K562 (cell line): ENCODE measurements at regions not wholly inside any gene's neighbourhood (a gene's known extent, or its start where the extent isn't known, plus 50 kb on each side); places are given as distances from the start of the nearest gene placed in this dataset.
A peak's percentile ranks its signal among the peaks of the same experiment; 100 is the strongest.

Experiments used
- ATAC-seq: fragments of 200-7000 bp; cut with Tn5 transposase; 3 replicates; pipeline ENCODE4 v1.9.1; 2020; ENCODE audit warnings: moderate library complexity
- BruUV-seq: library from RNA; stranded (reverse); fragments of 400-500 nt; replicated peaks from 2 replicates; lab custom pipeline; 2021; lab: Mats Ljungman, UMichigan
- CTCF ChIA-PET: fragments of 300-600 bp; formaldehyde crosslinking; extraction: SDS; loops from one replicate; lab custom pipeline; 2021; ENCODE audit warnings: low intra/inter-chr PET ratio; lab: Yijun Ruan, JAX
- POLR2A ChIA-PET: fragments of 300-600, 350-650 bp; sonication (Branson Sonifier 250); formaldehyde crosslinking; extraction: SDS; loops from one replicate; lab custom pipeline; 2021; ENCODE audit warnings: antibody characterized with exemption, inconsistent platforms; lab: Yijun Ruan, JAX
- DNase-seq, 4 experiments: peaks; one replicate each; pipeline versions ENCODE4 v3.0.0 to v3.0.0-alpha.2; 2011 to 2018; ENCODE audit warnings: low spot score in 3 of 4, mixed read lengths in 3 of 4; ENCODE audit errors: extremely low read depth in 1 of 4
- FAIRE-seq: peaks from 2 replicates; lab custom pipeline; 2011; peaks lifted over from hg19 to GRCh38; lab: Jason Lieb, UNC
- H2AFZ ChIP-seq: 2 replicates; pipeline ENCODE4 v1.6.0; 2011; ENCODE audit warnings: low read depth, low read length, control low read depth, inconsistent platforms
- H3K27ac ChIP-seq: fragments of 200-600 bp; 3 replicates; pipeline ENCODE4 v1.8.0; 2011; ENCODE audit warnings: low read depth, mild to moderate bottlenecking, control low read depth, inconsistent platforms, low read length, moderate library complexity, mixed read lengths; ENCODE audit errors: extremely low read depth
- H3K27me3 ChIP-seq, 2 experiments: fragments of 300-600 bp in 1 of 2; 2 replicates in 1 of 2; 3 replicates in 1 of 2; pipeline versions ENCODE4 v1.6.0 to v1.8.0; 2011; ENCODE audit warnings: inconsistent platforms in 2 of 2, low read length in 2 of 2, mild to moderate bottlenecking in 1 of 2, mixed read lengths in 1 of 2, moderate library complexity in 1 of 2; ENCODE audit not compliant: control insufficient read depth in 2 of 2, insufficient read depth in 2 of 2
- H3K36me3 ChIP-seq: fragments of 300-600 bp; 3 replicates; pipeline ENCODE4 v1.8.0; 2011; ENCODE audit warnings: mild to moderate bottlenecking, low read length, inconsistent platforms; ENCODE audit not compliant: control insufficient read depth, insufficient read depth
- H3K4me1 ChIP-seq, 2 experiments: fragments of 200-600 bp in 1 of 2; replicated peaks in 1 of 2; 2 replicates in 1 of 2; 3 replicates in 1 of 2; pipeline versions ENCODE4 v1.5.1 to v1.8.0; 2011; ENCODE audit warnings: inconsistent platforms in 2 of 2, low read length in 2 of 2, mild to moderate bottlenecking in 1 of 2, mixed read lengths in 1 of 2, moderate library complexity in 1 of 2; ENCODE audit not compliant: control insufficient read depth in 2 of 2, insufficient read depth in 2 of 2
- H3K4me2 ChIP-seq: 2 replicates; pipeline ENCODE4 v1.6.1; 2011; ENCODE audit warnings: low read length, control low read depth, inconsistent platforms, mixed read lengths; ENCODE audit not compliant: insufficient read depth
- H3K4me3 ChIP-seq: fragments of 200-600 bp; sonication (generic), shearing (Covaris generic); 2 replicates; pipeline ENCODE4 v1.5.1; 2016; ENCODE audit warnings: control low read depth, inconsistent platforms
- H3K79me2 ChIP-seq: fragments of 200-600 bp; 3 replicates; pipeline ENCODE4 v1.8.0; 2011; ENCODE audit warnings: low read length, inconsistent platforms; ENCODE audit not compliant: control insufficient read depth, insufficient read depth
- H3K9ac ChIP-seq, 2 experiments: 2 replicates each; pipeline versions ENCODE4 v1.6.0 to v1.6.1; 2011; ENCODE audit warnings: low read depth in 2 of 2, low read length in 2 of 2, control low read depth in 1 of 2, inconsistent platforms in 1 of 2, mild to moderate bottlenecking in 1 of 2, mixed read lengths in 1 of 2; ENCODE audit not compliant: insufficient read depth in 1 of 2
- H3K9me1 ChIP-seq: one replicate; pipeline ENCODE4 v1.6.0; 2011; ENCODE audit warnings: inconsistent platforms, mild to moderate bottlenecking, low read length, moderate library complexity; ENCODE audit not compliant: control insufficient read depth, insufficient read depth
- H3K9me3 ChIP-seq: replicated peaks from 2 replicates; pipeline ENCODE4 v1.5.1; 2011; ENCODE audit warnings: low read depth, low read length, inconsistent platforms; ENCODE audit not compliant: control insufficient read depth, insufficient read depth
- H4K20me1 ChIP-seq: replicated peaks from 2 replicates; pipeline ENCODE4 v1.6.1; 2011; ENCODE audit warnings: low read length, inconsistent platforms, mixed read lengths; ENCODE audit not compliant: control insufficient read depth, insufficient read depth
- ARNT ChIP-seq, 2 experiments: fragments of 450-650 bp; IDR thresholded peaks; 2 replicates each; pipeline ENCODE4 v1.6.1; 2016; ENCODE audit warnings: mild to moderate bottlenecking in 1 of 2
- CBX1 ChIP-seq: sonication (generic); IDR thresholded peaks from 2 replicates; pipeline ENCODE4 v1.6.1; 2016; ENCODE audit warnings: antibody characterized with exemption, low read depth, mild to moderate bottlenecking
- CCAR2 ChIP-seq: fragments of 200-400 bp; formaldehyde crosslinking; IDR thresholded peaks from 2 replicates; pipeline ENCODE4 v1.6.1; 2017; ENCODE audit warnings: mild to moderate bottlenecking, low read depth, low read length
- CEBPZ ChIP-seq: fragments of 150-350 bp; IDR thresholded peaks from 2 replicates; pipeline ENCODE4 v1.6.1; 2014; ENCODE audit warnings: low read depth, mild to moderate bottlenecking, low read length, borderline replicate concordance
- MAFF ChIP-seq: IDR thresholded peaks from 2 replicates; pipeline ENCODE4 v1.6.1; 2012; ENCODE audit warnings: low read length, improper control_type of control experiment
- MEF2D ChIP-seq: conservative IDR thresholded peaks from 2 replicates; pipeline ENCODE4 v1.6.1; 2016; ENCODE audit warnings: low read depth, missing genetic modification characterization, missing compliant biosample characterization
- MIER1 ChIP-seq: fragments of 450-650 bp; IDR thresholded peaks from 2 replicates; pipeline ENCODE4 v1.6.1; 2016; ENCODE audit warnings: antibody characterized with exemption, mild to moderate bottlenecking, low read depth
- NCOA6 ChIP-seq: fragments of 450-650 bp; IDR thresholded peaks from 2 replicates; pipeline ENCODE4 v1.6.1; 2017; ENCODE audit warnings: mild to moderate bottlenecking
- NELFE ChIP-seq: IDR thresholded peaks from 2 replicates; pipeline ENCODE4 v1.6.1; 2011; ENCODE audit warnings: mild to moderate bottlenecking; ENCODE audit not compliant: insufficient read depth, insufficient read length
- RBM14 ChIP-seq: fragments of 200-400 bp; formaldehyde crosslinking; IDR thresholded peaks from 2 replicates; pipeline ENCODE4 v1.6.1; 2018; ENCODE audit warnings: low read depth, mild to moderate bottlenecking, low read length, moderate library complexity, borderline replicate concordance; ENCODE audit not compliant: insufficient read depth
- STAT5A ChIP-seq: IDR thresholded peaks from 2 replicates; pipeline ENCODE4 v1.6.1; 2012; ENCODE audit warnings: low read length, inconsistent platforms, borderline replicate concordance
- ZFP30 ChIP-seq: fragments of 250-450 bp; sonication (Bioruptor Pico); IDR thresholded peaks from 2 replicates; pipeline ENCODE4 v1.8.0; 2022; ENCODE audit warnings: moderate library complexity, mild to moderate bottlenecking, inconsistent platforms, borderline replicate concordance
- ZNF76 ChIP-seq: fragments of 250-450 bp; sonication (Bioruptor Pico); IDR thresholded peaks from 2 replicates; pipeline ENCODE4 v1.4.0; 2020; ENCODE audit warnings: mild to moderate bottlenecking, moderate library complexity, borderline replicate concordance
- ZNF830 ChIP-seq: fragments of 250-450 bp; sonication (Bioruptor Pico); IDR thresholded peaks from 2 replicates; pipeline ENCODE4 v1.5.0; 2021; ENCODE audit warnings: mild to moderate bottlenecking
- WGBS: fragments of 100-300 bp; shearing (Covaris generic); methylation state at CpG from one replicate; pipeline ENCODE4 v1.1.6; 2016; ENCODE audit warnings: low coverage, mixed read lengths; ENCODE audit not compliant: insufficient coverage; ENCODE audit errors: missing lambda C conversion rate; 5-methylcytosine and 5-hydroxymethylcytosine counted together
- in situ Hi-C: fragments of 300-500 bp; cut with MboI; formaldehyde crosslinking; loops from 4 replicates; pipeline ENCODE4 v1.15.0; 2018; ENCODE audit warnings: inconsistent platforms, mixed read lengths
- intact Hi-C: fragments of 100-400 bp; cut with micrococcal nuclease; formaldehyde crosslinking; loops from 2 replicates; pipeline ENCODE4 v1.14.2; 2022

- FAIRE-seq (no peak), DNase-seq (no peak), ATAC-seq (peak; percentile 52)
- Histone ChIP-seq H2AFZ (peak overlapping the region; percentile 68), H3K9me3 (no peaks in the 10 kb centered on the region), H3K4me1 (no peaks in the 10 kb centered on the region; a peak in 2 of 5 replicates), H3K36me3 (no peaks in the 10 kb centered on the region), H3K9me1 (no peaks in the 10 kb centered on the region), H3K79me2 (no peaks in the 10 kb centered on the region), H4K20me1 (no peaks in the 10 kb centered on the region), H3K27me3 (no peaks in the 10 kb centered on the region), H3K4me2 (no peak overlapping the region), H3K27ac (no peak overlapping the region), H3K9ac (no peak overlapping the region), H3K4me3 (no peak overlapping the region)
- in situ Hi-C loops = no loop called here
- WGBS = 52% methylated on average over 5 of the region's 5 CpGs
- no peak for TF ChIP-seq NELFE
- TF ChIP-seq ZNF76 (CRISPR knock-in tag) = no peak
- no peak for TF ChIP-seq STAT5A
- no peak for TF ChIP-seq RBM14
- no peak for TF ChIP-seq CCAR2
- no peak for TF ChIP-seq NCOA6
- TF ChIP-seq ZNF830 (CRISPR knock-in tag) = no peak
- TF ChIP-seq CEBPZ = no peak
- no peak for TF ChIP-seq MIER1
- no peak for TF ChIP-seq ZFP30
- no peak for TF ChIP-seq MAFF
- no peak for TF ChIP-seq MEF2D (tag)
- TF ChIP-seq CBX1 = no peak
- TF ChIP-seq ARNT (IDR thresholded peaks at IDR 0.05) = no peak
- intact Hi-C loops = no loop called here
- ChIA-PET POLR2A (interaction anchor here (0.7 kb wide), 1 partner anchor 9 kb away, joined by 3 read pairs; no protein-coding TSS in a partner anchor), CTCF (no interaction called here)
- no TSS peak for BruUV-seq
Measured at GRCh38 chr2:58620093-58620492, 379.0 kb upstream of the FANCL start.
